ENCODE measurements at regions not wholly inside any gene's neighbourhood (a gene's known extent, or its start where the extent isn't known, plus 50 kb on each side); places are given as distances from the start of the nearest gene placed in this dataset.

GRCh38 chr16:88279998-88280397 is 102.8 kb upstream of the ZNF469 start:
- Histone ChIP-seq H3K36me3 (no peaks in the 10 kb centered on the region), H3K27ac (no peak overlapping the region), H3K4me1 (replicated peaks) (no peaks in the 10 kb centered on the region), H3K9me3 (replicated peaks) (peaks cover 4% of the 10 kb centered on the region), H3K27me3 (replicated peaks) (no peaks in the 10 kb centered on the region), H3K4me3 (no peak overlapping the region)
- no peak for DNase-seq (ENCODE audit: low read depth in 1 of 2, low spot score in 2 of 2)

- H3K9me3 ChIP-seq (replicated peaks), result peaks cover 20% of the 10 kb centered on the region
- no peak for DNase-seq (ENCODE audit: low read depth in 1 of 2, low spot score in 2 of 2)
- H3K4me1 ChIP-seq (replicated peaks), result no peaks in the 10 kb centered on the region
- no peak overlapping the region for H3K4me3 ChIP-seq
- H3K27me3 ChIP-seq (replicated peaks), result no peaks in the 10 kb centered on the region
- no peaks in the 10 kb centered on the region for H3K36me3 ChIP-seq
- no peak overlapping the region for H3K27ac ChIP-seq
These were observed 100.7 kb upstream of the ZNF469 start for GRCh38 chr16:88281858-88282563.

- no peak overlapping the region for H3K27ac ChIP-seq
- no peak for DNase-seq (ENCODE audit: low read depth in 1 of 2, low spot score in 2 of 2)
These were observed 100.0 kb upstream of the ZNF469 start for GRCh38 chr16:88282564-88283395.

GRCh38 chr16:88283596-88283995 is 99.2 kb upstream of the ZNF469 start:
- Histone ChIP-seq H3K9me3 (replicated peaks) (peaks cover 32% of the 10 kb centered on the region), H3K27me3 (replicated peaks) (no peaks in the 10 kb centered on the region), H3K36me3 (no peaks in the 10 kb centered on the region), H3K4me1 (replicated peaks) (no peaks in the 10 kb centered on the region), H3K27ac (no peak overlapping the region), H3K4me3 (no peak overlapping the region)
- DNase-seq (ENCODE audit: low read depth in 1 of 2, low spot score in 2 of 2), result no peak

More at GRCh38 chr16:88282564-88283395, 100.0 kb upstream of the ZNF469 start:
- H3K4me3 ChIP-seq, result no peak overlapping the region
- peaks cover 25% of the 10 kb centered on the region for H3K9me3 ChIP-seq (replicated peaks)
- no peaks in the 10 kb centered on the region for H3K27me3 ChIP-seq (replicated peaks)
- no peaks in the 10 kb centered on the region for H3K36me3 ChIP-seq
- H3K4me1 ChIP-seq (replicated peaks), result no peaks in the 10 kb centered on the region

GRCh38 chr16:88284101-88284500 is 98.7 kb upstream of the ZNF469 start:
- no peaks in the 10 kb centered on the region for H3K36me3 ChIP-seq
- no peaks in the 10 kb centered on the region for H3K27me3 ChIP-seq (replicated peaks)
- H3K27ac ChIP-seq, result no peak overlapping the region
- H3K9me3 ChIP-seq (replicated peaks), result peaks cover 36% of the 10 kb centered on the region
- DNase-seq (ENCODE audit: low read depth in 1 of 2, low spot score in 2 of 2), result no peak
- no peak overlapping the region for H3K4me3 ChIP-seq
- 0 out of 2 replicates have a peak, but pooled peaks cover 3% of the 10 kb centered on the region for H3K4me1 ChIP-seq (replicated peaks)

GRCh38 chr16:88284626-88285513 is 97.9 kb upstream of the ZNF469 start:
- Histone ChIP-seq H3K4me1 (replicated peaks) (peaks cover 6% of the 10 kb centered on the region; the same call in 1 of the 2 replicates), H3K4me3 (no peak overlapping the region), H3K27ac (no peak overlapping the region), H3K27me3 (replicated peaks) (no peaks in the 10 kb centered on the region), H3K36me3 (no peaks in the 10 kb centered on the region), H3K9me3 (replicated peaks) (peaks cover 38% of the 10 kb centered on the region)
- no peak for DNase-seq (ENCODE audit: low read depth in 1 of 2, low spot score in 2 of 2)

- Histone ChIP-seq H3K4me1 (replicated peaks) (peaks cover 12% of the 10 kb centered on the region; the same call in 1 of the 2 replicates), H3K9me3 (replicated peaks) (peaks cover 38% of the 10 kb centered on the region), H3K36me3 (no peaks in the 10 kb centered on the region), H3K27ac (no peak overlapping the region), H3K27me3 (replicated peaks) (no peaks in the 10 kb centered on the region), H3K4me3 (no peak overlapping the region)
- no peak for DNase-seq (ENCODE audit: low read depth in 1 of 2, low spot score in 2 of 2)
These were observed 97.3 kb upstream of the ZNF469 start for GRCh38 chr16:88285514-88285822.

GRCh38 chr16:88286301-88286923 is 96.3 kb upstream of the ZNF469 start:
- DNase-seq (ENCODE audit: low read depth in 1 of 2, low spot score in 2 of 2), result no peak
- peaks cover 13% of the 10 kb centered on the region; the same call in 1 of the 2 replicates for H3K4me1 ChIP-seq (replicated peaks)
- H3K36me3 ChIP-seq, result no peaks in the 10 kb centered on the region

GRCh38 chr16:88287219-88287618 is 95.5 kb upstream of the ZNF469 start:
- Histone ChIP-seq H3K36me3 (no peaks in the 10 kb centered on the region), H3K4me1 (replicated peaks) (peaks cover 13% of the 10 kb centered on the region; the same call in 1 of the 2 replicates), H3K4me3 (no peak overlapping the region), H3K27me3 (replicated peaks) (no peaks in the 10 kb centered on the region), H3K9me3 (replicated peaks) (peaks cover 38% of the 10 kb centered on the region), H3K27ac (no peak overlapping the region)
- DNase-seq (ENCODE audit: low read depth in 1 of 2, low spot score in 2 of 2), result no peak

More at GRCh38 chr16:88286301-88286923, 96.3 kb upstream of the ZNF469 start:
- H3K27ac ChIP-seq, result no peak overlapping the region
- no peak overlapping the region for H3K4me3 ChIP-seq
- H3K27me3 ChIP-seq (replicated peaks), result no peaks in the 10 kb centered on the region
- peaks cover 38% of the 10 kb centered on the region for H3K9me3 ChIP-seq (replicated peaks)

- H3K27me3 ChIP-seq (replicated peaks), result no peaks in the 10 kb centered on the region
- H3K4me1 ChIP-seq (replicated peaks), result peaks cover 13% of the 10 kb centered on the region; the same call in 1 of the 2 replicates
- H3K4me3 ChIP-seq, result no peak overlapping the region
- DNase-seq (ENCODE audit: low read depth in 1 of 2, low spot score in 2 of 2), result no peak
- H3K27ac ChIP-seq, result no peak overlapping the region
- peaks cover 38% of the 10 kb centered on the region for H3K9me3 ChIP-seq (replicated peaks)
- no peaks in the 10 kb centered on the region for H3K36me3 ChIP-seq
These were observed 94.5 kb upstream of the ZNF469 start for GRCh38 chr16:88288303-88288702.

GRCh38 chr16:88289001-88289400 is 93.8 kb upstream of the ZNF469 start:
- H3K9me3 ChIP-seq (replicated peaks), result peaks cover 38% of the 10 kb centered on the region
- DNase-seq (ENCODE audit: low read depth in 1 of 2, low spot score in 2 of 2), result no peak
- no peaks in the 10 kb centered on the region for H3K36me3 ChIP-seq
- H3K27me3 ChIP-seq (replicated peaks), result no peaks in the 10 kb centered on the region
- H3K4me1 ChIP-seq (replicated peaks), result peaks cover 13% of the 10 kb centered on the region; the same call in 1 of the 2 replicates
- no peak overlapping the region for H3K27ac ChIP-seq
- no peak overlapping the region for H3K4me3 ChIP-seq

GRCh38 chr16:88289561-88289960 is 93.2 kb upstream of the ZNF469 start:
- Histone ChIP-seq H3K36me3 (no peaks in the 10 kb centered on the region), H3K9me3 (replicated peaks) (peaks cover 38% of the 10 kb centered on the region), H3K27ac (no peak overlapping the region), H3K27me3 (replicated peaks) (no peaks in the 10 kb centered on the region), H3K4me1 (replicated peaks) (peaks cover 13% of the 10 kb centered on the region; the same call in 1 of the 2 replicates), H3K4me3 (no peak overlapping the region)
- no peak for DNase-seq (ENCODE audit: low read depth in 1 of 2, low spot score in 2 of 2)

GRCh38 chr16:88289968-88290401 is 92.8 kb upstream of the ZNF469 start:
- Histone ChIP-seq H3K4me3 (no peak overlapping the region), H3K4me1 (replicated peaks) (peaks cover 13% of the 10 kb centered on the region; the same call in 1 of the 2 replicates), H3K36me3 (no peaks in the 10 kb centered on the region), H3K27me3 (replicated peaks) (no peaks in the 10 kb centered on the region), H3K9me3 (replicated peaks) (peaks cover 34% of the 10 kb centered on the region), H3K27ac (no peak overlapping the region)
- no peak for DNase-seq (ENCODE audit: low read depth in 1 of 2, low spot score in 2 of 2)

All from SJSA1 (cell line).